HG02938 (cell line): ENCODE measurements at regions not wholly inside any gene's neighbourhood (a gene's known extent, or its start where the extent isn't known, plus 50 kb on each side); places are given as distances from the start of the nearest gene placed in this dataset.

Source experiments
- ATAC-seq: cut with Tn5 transposase; IDR thresholded peaks from one replicate; pipeline ENCODE4 v1.9.1; 2021; ENCODE audit warnings: mild to moderate bottlenecking, moderate library complexity; ENCODE audit not compliant: unreplicated experiment

- no peak for ATAC-seq
These were observed 471.1 kb upstream of the FAM98A start for GRCh38 chr2:34070196-34070595.

- no peak for ATAC-seq
These were observed 470.5 kb upstream of the FAM98A start for GRCh38 chr2:34069604-34070003.

- no peak for ATAC-seq
These were observed 451.3 kb upstream of the FAM98A start for GRCh38 chr2:34050413-34050812.

GRCh38 chr2:34045101-34045655 is 446.1 kb upstream of the FAM98A start:
- no peak for ATAC-seq

DNA sequence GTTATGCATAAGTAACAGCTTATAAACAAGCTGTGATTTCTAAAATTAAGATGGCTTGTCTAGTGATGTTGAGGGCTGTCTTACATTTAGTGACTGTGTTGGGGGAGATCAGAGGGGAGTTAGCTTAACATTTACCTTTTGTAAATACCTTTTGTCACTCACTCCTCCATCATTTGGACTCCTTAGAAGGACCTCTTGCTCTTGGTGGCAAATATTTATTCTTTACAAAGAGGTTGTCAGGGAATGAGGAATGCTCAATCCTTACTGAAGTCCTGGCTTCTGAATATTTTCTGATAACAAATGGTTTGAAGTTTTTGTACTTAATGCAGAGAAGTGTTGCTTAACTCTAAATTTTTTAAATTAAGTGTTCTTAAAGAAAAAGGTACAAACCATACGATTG is 438.8 kb upstream of the FAM98A start:
- no peak for ATAC-seq

DNA sequence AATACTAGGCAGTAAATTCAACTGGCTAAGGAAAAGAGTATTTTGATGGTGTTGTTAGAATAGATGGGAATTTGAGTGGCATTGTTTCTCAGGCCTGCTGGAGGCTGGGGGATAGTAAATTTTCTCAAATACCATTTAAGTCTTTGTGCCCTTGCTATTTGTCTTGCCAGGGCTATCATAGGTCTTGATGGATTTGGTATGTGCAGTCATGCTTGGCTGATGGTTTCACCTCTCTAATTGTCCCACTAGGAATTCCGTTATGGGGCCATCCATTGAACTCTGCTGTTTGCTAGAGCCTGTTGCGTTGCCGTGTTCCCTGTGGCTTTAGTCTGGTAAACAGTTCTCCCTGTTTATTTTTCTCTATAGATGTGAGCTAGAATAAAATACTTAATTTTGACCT is 438.1 kb upstream of the FAM98A start:
- ATAC-seq: no peak

GRCh38 chr2:34031097-34031496 is 432.0 kb upstream of the FAM98A start:
- no peak for ATAC-seq

GRCh38 chr2:34030273-34030672 is 431.2 kb upstream of the FAM98A start:
- no peak for ATAC-seq

- no peak for ATAC-seq
These were observed 430.0 kb upstream of the FAM98A start for GRCh38 chr2:34029073-34029472.

GRCh38 chr2:34025196-34025595 is 426.1 kb upstream of the FAM98A start:
- ATAC-seq: no peak

DNA sequence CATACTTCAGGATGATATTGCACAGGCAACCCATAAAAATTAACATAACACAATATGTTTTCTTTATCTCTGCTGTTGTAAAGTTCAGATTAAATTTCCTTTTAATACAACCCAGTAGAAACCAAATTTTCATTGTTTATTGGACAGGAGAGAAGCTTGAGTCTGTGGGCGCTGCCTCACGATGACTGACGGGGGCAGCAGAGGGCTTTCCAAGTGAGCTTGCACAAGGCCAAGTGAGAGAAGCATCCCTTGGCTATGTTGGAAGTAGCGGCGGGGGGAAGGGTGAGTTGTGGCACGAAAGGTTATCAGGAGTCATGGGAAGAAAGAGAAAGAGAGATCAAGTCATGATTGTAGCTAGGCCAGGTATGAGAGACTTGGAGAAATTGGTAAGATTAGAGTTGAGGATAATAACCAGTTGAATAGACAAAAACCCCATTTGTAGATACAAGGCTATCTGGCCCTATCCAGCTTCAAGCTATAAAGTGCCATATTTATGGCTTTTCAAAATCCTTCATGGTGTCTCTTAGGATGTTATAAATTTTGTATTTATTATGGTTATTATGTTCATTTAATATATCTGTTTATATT is 413.7 kb upstream of the FAM98A start:
- ATAC-seq: no peak

GRCh38 chr2:34011684-34012083 is 412.6 kb upstream of the FAM98A start:
- ATAC-seq: no peak

DNA sequence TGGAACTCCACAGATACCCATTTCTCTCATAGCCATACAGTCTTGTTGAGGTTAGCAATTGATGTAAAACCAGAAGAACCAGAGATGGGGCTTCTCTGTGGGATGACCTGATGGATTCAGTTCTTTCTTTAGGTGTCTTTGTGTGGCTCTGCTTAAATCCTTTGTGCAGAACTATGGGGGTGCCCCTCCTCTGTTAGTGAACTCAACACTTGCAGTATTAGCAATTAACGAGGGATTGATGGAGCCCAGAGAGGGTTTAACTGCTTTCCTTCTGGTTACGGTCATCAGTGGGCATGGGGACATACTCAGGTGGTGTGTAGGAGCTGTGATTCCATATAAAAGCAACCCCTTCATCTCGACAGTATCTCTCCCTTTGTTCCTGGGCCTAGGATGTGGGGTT is 406.8 kb upstream of the FAM98A start:
- no peak for ATAC-seq

GRCh38 chr2:34004936-34005335 is 405.8 kb upstream of the FAM98A start:
- no peak for ATAC-seq

GRCh38 chr2:34003795-34004194 is 404.7 kb upstream of the FAM98A start:
- ATAC-seq: no peak

DNA sequence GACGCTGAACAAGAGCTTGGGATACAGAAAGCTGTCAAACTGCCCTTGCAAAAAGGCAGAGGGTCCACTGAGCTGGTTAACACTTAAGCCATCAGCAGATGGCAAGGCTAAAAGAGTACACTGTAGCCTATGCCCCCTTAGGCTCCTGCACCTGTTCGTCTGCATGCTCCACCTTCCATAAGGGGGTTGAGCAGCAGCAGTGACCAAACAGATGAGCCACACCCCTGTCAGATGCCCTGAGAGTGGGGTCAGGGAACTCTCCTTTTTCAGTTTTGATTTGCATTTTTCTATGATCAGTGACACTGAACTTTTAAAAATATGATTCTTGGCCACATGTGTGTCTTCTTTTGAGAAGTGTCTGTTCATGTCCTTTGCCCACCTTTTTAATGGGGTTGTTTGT is 402.5 kb upstream of the FAM98A start:
- no peak for ATAC-seq

DNA sequence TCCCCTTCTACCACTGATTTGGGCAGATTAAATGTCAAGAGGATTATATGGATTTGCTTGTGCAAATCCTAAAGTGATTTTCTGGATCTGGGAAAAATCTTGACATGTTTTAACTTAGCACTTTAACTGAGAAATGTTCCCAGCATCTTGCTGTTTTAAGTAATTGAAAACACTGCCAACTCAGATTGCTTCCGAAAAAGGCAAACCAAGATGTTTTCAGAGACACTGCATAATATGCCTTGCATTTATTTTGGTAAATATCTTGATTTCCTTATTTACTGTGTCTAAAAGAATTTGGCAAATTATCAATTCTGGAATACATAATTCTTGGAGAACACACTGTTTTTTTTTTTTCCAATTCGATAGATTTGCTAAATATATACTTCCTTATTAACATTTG is 385.0 kb upstream of the FAM98A start:
- ATAC-seq: no peak

- no peak for ATAC-seq
These were observed 379.4 kb upstream of the FAM98A start for GRCh38 chr2:33978471-33978870.

DNA sequence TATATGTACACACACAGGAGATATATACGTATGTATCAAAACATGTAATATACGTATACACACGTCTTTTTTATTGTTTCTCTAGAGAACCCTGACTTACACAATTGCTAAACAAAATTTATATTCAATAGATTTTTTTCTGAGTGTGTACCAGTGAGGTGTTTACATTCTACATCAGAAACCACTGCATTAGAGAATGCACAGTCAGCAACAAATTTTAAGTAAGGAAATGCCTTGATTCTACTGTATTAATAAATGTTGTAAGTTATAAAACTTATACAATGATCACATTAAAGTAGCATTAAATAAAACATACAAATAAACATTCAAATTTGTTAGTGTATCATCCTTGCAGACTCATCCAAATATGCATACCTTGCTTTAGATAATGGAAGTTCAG is 376.4 kb upstream of the FAM98A start:
- ATAC-seq: no peak

DNA sequence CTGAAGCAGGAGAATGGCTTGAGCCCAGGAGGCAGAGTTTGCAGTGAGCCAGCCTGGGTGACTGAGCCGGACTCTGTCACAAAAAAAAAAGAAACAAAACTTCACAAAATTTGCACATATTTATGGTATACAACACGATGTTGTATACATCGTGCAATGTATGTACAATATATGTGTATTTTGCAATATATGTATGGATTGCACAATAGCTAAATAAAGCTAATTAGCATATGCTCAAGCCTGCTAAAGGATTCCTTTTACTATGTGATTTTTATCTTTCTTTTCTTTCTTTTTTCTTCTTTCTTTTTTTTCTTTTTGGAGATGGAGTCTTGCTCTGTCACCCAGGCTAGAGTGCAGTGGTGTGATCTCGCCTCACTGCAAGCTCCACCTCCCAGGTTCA is 368.0 kb upstream of the FAM98A start:
- ATAC-seq: no peak

GRCh38 chr2:33958591-33958990 is 359.5 kb upstream of the FAM98A start:
- ATAC-seq: no peak

- ATAC-seq: no peak
These were observed 350.3 kb upstream of the FAM98A start for GRCh38 chr2:33949371-33949770.

- no peak for ATAC-seq
These were observed 347.1 kb upstream of the FAM98A start for GRCh38 chr2:33946193-33946592.
